ENCODE measurements at regions not wholly inside any gene's neighbourhood (a gene's known extent, or its start where the extent isn't known, plus 50 kb on each side); places are given as distances from the start of the nearest gene placed in this dataset.

- ATAC-seq (ENCODE audit: low read depth) (no peak), DNase-seq (no peak)
- Histone ChIP-seq H3K4me2 (replicated peaks; ENCODE audit: low read depth, low read length, poor library complexity, severe bottlenecking) (no peak overlapping the region), H3K36me3 (replicated peaks in 1 of 2; ENCODE audit: control extremely low read depth in 1 of 2, control insufficient read depth in 1 of 2, extremely low read depth in 1 of 2, insufficient read depth in 2 of 2, low read length in 1 of 2) (no peaks in the 10 kb centered on the region), H3K4me3 (ENCODE audit: control extremely low read depth in 1 of 5, extremely low read depth in 1 of 5, insufficient read depth in 1 of 5, low read depth in 2 of 5, low read length in 4 of 5) (no peak overlapping the region), H3K27me3 (replicated peaks in 1 of 4; ENCODE audit: control extremely low read depth in 1 of 4, control insufficient read depth in 3 of 4, insufficient read depth in 4 of 4, low read length in 3 of 4) (no peaks in the 10 kb centered on the region), H3K9me3 (ENCODE audit: control extremely low read depth in 1 of 3, control insufficient read depth in 2 of 3, insufficient read depth in 1 of 3, low read length in 2 of 3) (no peaks in the 10 kb centered on the region), H3K79me2 (ENCODE audit: control insufficient read depth, insufficient read depth, low read length) (no peaks in the 10 kb centered on the region), H4K20me1 (ENCODE audit: control insufficient read depth, insufficient read depth, low read length, poor library complexity, severe bottlenecking) (no peaks in the 10 kb centered on the region), H3K27ac (ENCODE audit: low read length in 2 of 2) (no peak overlapping the region), H3K9ac (ENCODE audit: low read length) (no peak overlapping the region), H3K4me1 (ENCODE audit: control insufficient read depth in 2 of 2, insufficient read depth in 2 of 2, low read length in 2 of 2) (no peaks in the 10 kb centered on the region), H2AFZ (ENCODE audit: insufficient read depth, low read depth, low read length, poor library complexity, severe bottlenecking) (no peak overlapping the region)
- intact Hi-C loops (cut with micrococcal nuclease), result no loop called here
- H3K4me3 Mint-ChIP-seq, result no peak overlapping the region
- no CpG with 5 or more reads among the region's 2 CpGs for WGBS (ENCODE audit: insufficient coverage)
- H3K9me3 Mint-ChIP-seq (ENCODE audit: insufficient read depth), result peaks cover 3% of the 10 kb centered on the region
- H3K4me1 Mint-ChIP-seq, result peaks cover 4% of the 10 kb centered on the region
- H3K27ac Mint-ChIP-seq, result no peak overlapping the region
- POLR2A ChIA-PET, result no interaction called here
- TF ChIP-seq EZH2 (IDR thresholded peaks at IDR 0.05; ENCODE audit: borderline replicate concordance, insufficient read depth, low read depth, low read length, poor library complexity, severe bottlenecking), result no peak
- TF ChIP-seq, protein P1, sequence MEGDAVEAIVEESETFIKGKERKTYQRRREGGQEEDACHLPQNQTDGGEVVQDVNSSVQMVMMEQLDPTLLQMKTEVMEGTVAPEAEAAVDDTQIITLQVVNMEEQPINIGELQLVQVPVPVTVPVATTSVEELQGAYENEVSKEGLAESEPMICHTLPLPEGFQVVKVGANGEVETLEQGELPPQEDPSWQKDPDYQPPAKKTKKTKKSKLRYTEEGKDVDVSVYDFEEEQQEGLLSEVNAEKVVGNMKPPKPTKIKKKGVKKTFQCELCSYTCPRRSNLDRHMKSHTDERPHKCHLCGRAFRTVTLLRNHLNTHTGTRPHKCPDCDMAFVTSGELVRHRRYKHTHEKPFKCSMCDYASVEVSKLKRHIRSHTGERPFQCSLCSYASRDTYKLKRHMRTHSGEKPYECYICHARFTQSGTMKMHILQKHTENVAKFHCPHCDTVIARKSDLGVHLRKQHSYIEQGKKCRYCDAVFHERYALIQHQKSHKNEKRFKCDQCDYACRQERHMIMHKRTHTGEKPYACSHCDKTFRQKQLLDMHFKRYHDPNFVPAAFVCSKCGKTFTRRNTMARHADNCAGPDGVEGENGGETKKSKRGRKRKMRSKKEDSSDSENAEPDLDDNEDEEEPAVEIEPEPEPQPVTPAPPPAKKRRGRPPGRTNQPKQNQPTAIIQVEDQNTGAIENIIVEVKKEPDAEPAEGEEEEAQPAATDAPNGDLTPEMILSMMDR (IDR thresholded peaks at IDR 0.05), result no peak
- CTCF ChIA-PET, result no interaction called here
- no peaks in the 10 kb centered on the region for H3K27me3 Mint-ChIP-seq
Observed at GRCh38 chr5:124614836-124615385, 131.5 kb downstream of the ZNF608 start.

DNA sequence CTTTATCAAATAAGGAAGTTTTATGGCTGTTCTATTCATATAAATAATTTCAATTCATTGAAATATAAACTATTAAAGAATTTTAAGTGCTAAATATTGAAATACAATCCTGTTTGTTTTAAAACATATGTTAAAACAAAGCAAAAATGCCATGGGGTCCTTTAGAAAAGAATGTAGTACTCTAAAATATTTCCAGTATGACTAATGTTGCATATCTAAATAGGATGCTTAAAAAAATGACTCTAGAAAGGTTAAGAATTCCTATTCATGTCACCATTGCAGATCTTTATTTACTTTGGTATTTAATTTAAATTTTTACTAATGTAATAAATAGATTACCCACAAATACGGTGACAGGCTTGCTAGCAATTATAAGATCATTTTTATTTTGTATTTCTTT, 132.3 kb downstream of the ZNF608 start:
- intact Hi-C loops (cut with micrococcal nuclease), result no loop called here
- Histone ChIP-seq H2AFZ (ENCODE audit: insufficient read depth, low read depth, low read length, poor library complexity, severe bottlenecking) (no peak overlapping the region), H3K9me3 (ENCODE audit: control extremely low read depth in 1 of 3, control insufficient read depth in 2 of 3, insufficient read depth in 1 of 3, low read length in 2 of 3) (no peaks in the 10 kb centered on the region), H3K9ac (ENCODE audit: low read length) (no peak overlapping the region), H3K79me2 (ENCODE audit: control insufficient read depth, insufficient read depth, low read length) (no peaks in the 10 kb centered on the region), H3K4me1 (ENCODE audit: control insufficient read depth in 2 of 2, insufficient read depth in 2 of 2, low read length in 2 of 2) (no peaks in the 10 kb centered on the region), H3K27ac (ENCODE audit: low read length in 2 of 2) (no peak overlapping the region), H3K4me2 (replicated peaks; ENCODE audit: low read depth, low read length, poor library complexity, severe bottlenecking) (no peak overlapping the region), H4K20me1 (ENCODE audit: control insufficient read depth, insufficient read depth, low read length, poor library complexity, severe bottlenecking) (no peaks in the 10 kb centered on the region), H3K36me3 (replicated peaks in 1 of 2; ENCODE audit: control extremely low read depth in 1 of 2, control insufficient read depth in 1 of 2, extremely low read depth in 1 of 2, insufficient read depth in 2 of 2, low read length in 1 of 2) (no peaks in the 10 kb centered on the region), H3K4me3 (ENCODE audit: control extremely low read depth in 1 of 5, extremely low read depth in 1 of 5, insufficient read depth in 1 of 5, low read depth in 2 of 5, low read length in 4 of 5) (no peak overlapping the region), H3K27me3 (replicated peaks in 1 of 4; ENCODE audit: control extremely low read depth in 1 of 4, control insufficient read depth in 3 of 4, insufficient read depth in 4 of 4, low read length in 3 of 4) (no peaks in the 10 kb centered on the region)
- DNase-seq, result no peak
- Mint-ChIP-seq H3K4me3 (no peak overlapping the region), H3K27me3 (no peaks in the 10 kb centered on the region), H3K9me3 (ENCODE audit: insufficient read depth) (peaks cover 3% of the 10 kb centered on the region), H3K4me1 (peaks cover 6% of the 10 kb centered on the region), H3K27ac (no peak overlapping the region)
- ChIA-PET CTCF (no interaction called here), POLR2A (no interaction called here)
- TF ChIP-seq EZH2 (IDR thresholded peaks at IDR 0.05; ENCODE audit: borderline replicate concordance, insufficient read depth, low read depth, low read length, poor library complexity, severe bottlenecking), result no peak
- TF ChIP-seq, protein P1 (IDR thresholded peaks at IDR 0.05), result no peak
- WGBS (ENCODE audit: insufficient coverage), result no CpG with 5 or more reads among the region's 1 CpG
- ATAC-seq (ENCODE audit: low read depth), result no peak
